Vagina (tissue), 2 donors: ENCODE measurements at regions not wholly inside any gene's neighbourhood (a gene's known extent, or its start where the extent isn't known, plus 50 kb on each side); places are given as distances from the start of the nearest gene placed in this dataset.

ENCODE experiments used
- CTCF ChIP-seq, 3 experiments: fragments of 450-650 bp in 2 of 3; fragments of 200-600 bp in 1 of 3; sonication (generic) in 1 of 3; IDR thresholded peaks; one replicate each; pipeline ENCODE4 v1.5.1; 2017 to 2019; ENCODE audit warnings: antibody characterized with exemption in 3 of 3, mild to moderate bottlenecking in 2 of 3, moderate library complexity in 2 of 3
- POLR2A ChIP-seq, 2 donors: fragments of 450-650 bp; IDR thresholded peaks; one replicate each; pipeline ENCODE4 v1.6.1; 2017; ENCODE audit warnings: antibody characterized with exemption in 2 of 2, mild to moderate bottlenecking in 2 of 2, moderate library complexity in 2 of 2
- POLR2AphosphoS5 ChIP-seq, 2 donors: sonication (generic); formaldehyde crosslinking; IDR thresholded peaks; one replicate each; pipeline ENCODE4 v1.9.0; 2017; ENCODE audit warnings: antibody characterized with exemption in 2 of 2, mild to moderate bottlenecking in 2 of 2, low read depth in 1 of 2; ENCODE audit not compliant: insufficient read depth in 1 of 2

DNA sequence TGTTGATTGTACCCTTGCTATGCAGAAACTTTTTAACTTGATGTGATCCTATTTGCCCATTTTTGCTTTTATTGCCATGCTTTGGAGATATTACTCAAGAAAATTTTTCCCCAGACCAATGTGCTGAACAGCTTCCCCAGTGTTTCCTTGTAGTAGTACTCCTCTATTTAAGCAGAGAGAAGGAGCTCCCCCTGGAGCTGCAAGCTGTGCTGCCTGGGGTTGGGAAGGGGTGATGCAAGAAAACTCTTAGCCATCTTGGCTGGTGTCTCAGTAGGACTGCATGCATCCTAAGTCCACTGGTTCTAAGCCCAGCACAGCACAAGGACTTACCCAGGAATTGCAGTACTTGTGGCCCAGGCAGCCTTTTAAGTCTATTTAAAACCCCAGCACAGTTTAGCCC, 121.6 kb downstream of the NTMT2 start:
- TF ChIP-seq CTCF (IDR thresholded peaks at IDR 0.05) (no peak), POLR2A (IDR thresholded peaks at IDR 0.05) (no peak), POLR2AphosphoS5 (IDR thresholded peaks at IDR 0.05; ENCODE audit: insufficient read depth in 1 of 2, low read depth in 1 of 2) (no peak)
